NT2/D1 (cell line): ENCODE measurements at regions not wholly inside any gene's neighbourhood (a gene's known extent, or its start where the extent isn't known, plus 50 kb on each side); places are given as distances from the start of the nearest gene placed in this dataset.
"Not testable (repeated sequence)": the region's sequence is repeated elsewhere in the genome, so short reads cannot be mapped to it uniquely, and the experiment has no call there.

Source experiments
- SUZ12 ChIP-seq: IDR thresholded peaks from 2 replicates; pipeline ENCODE4 v1.6.1; 2011; ENCODE audit not compliant: insufficient read length, insufficient read depth; ENCODE audit errors: extremely low read depth
- YY1 ChIP-seq: IDR thresholded peaks from 2 replicates; pipeline ENCODE4 v1.6.1; 2011; ENCODE audit not compliant: insufficient read length, insufficient read depth
- ZNF274 ChIP-seq: IDR thresholded peaks from 2 replicates; pipeline ENCODE4 v1.6.1; 2011; ENCODE audit warnings: mild to moderate bottlenecking, low read depth, low read length

DNA sequence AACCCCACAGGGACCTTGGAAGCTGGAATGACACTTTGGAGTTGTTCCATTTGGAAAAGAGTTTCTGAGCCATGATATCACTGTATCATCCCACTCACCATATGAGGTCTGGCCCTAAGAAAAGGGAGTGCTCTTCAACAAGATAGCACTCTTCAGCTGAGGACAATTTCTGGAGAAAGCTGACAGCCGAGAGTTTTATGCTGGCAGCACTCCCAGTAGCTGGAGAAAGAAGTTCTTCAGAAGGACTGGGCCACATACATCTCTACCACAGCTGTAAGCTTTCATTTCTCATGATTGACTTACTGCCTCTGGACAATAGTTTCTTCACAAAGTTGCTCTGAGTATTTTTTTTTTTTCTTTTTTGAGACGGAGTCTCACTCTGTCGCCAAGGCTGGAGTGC lies 914.4 kb upstream of the ADAMTS5 start:
- not testable (repeated sequence) for TF ChIP-seq SUZ12, YY1, ZNF274
